ENCODE measurements at regions not wholly inside any gene's neighbourhood (a gene's known extent, or its start where the extent isn't known, plus 50 kb on each side); places are given as distances from the start of the nearest gene placed in this dataset.

DNA sequence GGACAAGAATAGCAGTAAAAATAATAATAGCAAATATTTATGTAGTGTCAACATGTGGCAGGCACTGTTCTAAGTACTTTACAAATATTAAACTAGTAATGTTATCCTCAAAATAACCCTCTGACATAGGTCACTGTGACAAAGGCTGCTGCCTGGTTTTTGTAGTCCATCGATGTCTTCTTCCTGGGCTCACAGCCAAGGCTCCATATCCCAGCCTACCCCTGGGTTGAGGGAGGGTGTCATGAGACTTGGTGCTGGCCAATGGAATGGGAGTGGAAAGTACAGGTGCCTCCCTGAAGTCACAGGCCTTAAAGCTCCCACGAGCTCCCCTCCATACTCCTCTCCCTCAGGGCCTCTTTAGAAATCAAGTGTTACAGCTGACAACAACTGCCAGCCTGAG, 159.3 kb downstream of the CYRIA start:
- TF ChIP-seq, protein P1, sequence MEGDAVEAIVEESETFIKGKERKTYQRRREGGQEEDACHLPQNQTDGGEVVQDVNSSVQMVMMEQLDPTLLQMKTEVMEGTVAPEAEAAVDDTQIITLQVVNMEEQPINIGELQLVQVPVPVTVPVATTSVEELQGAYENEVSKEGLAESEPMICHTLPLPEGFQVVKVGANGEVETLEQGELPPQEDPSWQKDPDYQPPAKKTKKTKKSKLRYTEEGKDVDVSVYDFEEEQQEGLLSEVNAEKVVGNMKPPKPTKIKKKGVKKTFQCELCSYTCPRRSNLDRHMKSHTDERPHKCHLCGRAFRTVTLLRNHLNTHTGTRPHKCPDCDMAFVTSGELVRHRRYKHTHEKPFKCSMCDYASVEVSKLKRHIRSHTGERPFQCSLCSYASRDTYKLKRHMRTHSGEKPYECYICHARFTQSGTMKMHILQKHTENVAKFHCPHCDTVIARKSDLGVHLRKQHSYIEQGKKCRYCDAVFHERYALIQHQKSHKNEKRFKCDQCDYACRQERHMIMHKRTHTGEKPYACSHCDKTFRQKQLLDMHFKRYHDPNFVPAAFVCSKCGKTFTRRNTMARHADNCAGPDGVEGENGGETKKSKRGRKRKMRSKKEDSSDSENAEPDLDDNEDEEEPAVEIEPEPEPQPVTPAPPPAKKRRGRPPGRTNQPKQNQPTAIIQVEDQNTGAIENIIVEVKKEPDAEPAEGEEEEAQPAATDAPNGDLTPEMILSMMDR (IDR thresholded peaks at IDR 0.05; ENCODE audit: low read length): no peak
- no peak for TF ChIP-seq EZH2 (IDR thresholded peaks at IDR 0.05; ENCODE audit: borderline replicate concordance, low read length)
